K562 (cell line): ENCODE measurements at regions not wholly inside any gene's neighbourhood (a gene's known extent, or its start where the extent isn't known, plus 50 kb on each side); places are given as distances from the start of the nearest gene placed in this dataset.

Experiments
- ATAC-seq: fragments of 200-7000 bp; cut with Tn5 transposase; 3 replicates; pipeline ENCODE4 v1.9.1; 2020; ENCODE audit warnings: moderate library complexity
- BruUV-seq: library from RNA; stranded (reverse); fragments of 400-500 nt; replicated peaks from 2 replicates; lab custom pipeline; 2021; lab: Mats Ljungman, UMichigan
- CTCF ChIA-PET: fragments of 300-600 bp; formaldehyde crosslinking; extraction: SDS; loops from one replicate; lab custom pipeline; 2021; ENCODE audit warnings: low intra/inter-chr PET ratio; lab: Yijun Ruan, JAX
- POLR2A ChIA-PET: fragments of 300-600, 350-650 bp; sonication (Branson Sonifier 250); formaldehyde crosslinking; extraction: SDS; loops from one replicate; lab custom pipeline; 2021; ENCODE audit warnings: antibody characterized with exemption, inconsistent platforms; lab: Yijun Ruan, JAX
- DNase-seq, 4 experiments: peaks; one replicate each; pipeline versions ENCODE4 v3.0.0 to v3.0.0-alpha.2; 2011 to 2018; ENCODE audit warnings: low spot score in 3 of 4, mixed read lengths in 3 of 4; ENCODE audit errors: extremely low read depth in 1 of 4
- FAIRE-seq: peaks from 2 replicates; lab custom pipeline; 2011; peaks lifted over from hg19 to GRCh38; lab: Jason Lieb, UNC
- H2AFZ ChIP-seq: 2 replicates; pipeline ENCODE4 v1.6.0; 2011; ENCODE audit warnings: low read depth, low read length, control low read depth, inconsistent platforms
- H3K27ac ChIP-seq: fragments of 200-600 bp; 3 replicates; pipeline ENCODE4 v1.8.0; 2011; ENCODE audit warnings: low read depth, mild to moderate bottlenecking, control low read depth, inconsistent platforms, low read length, moderate library complexity, mixed read lengths; ENCODE audit errors: extremely low read depth
- H3K27me3 ChIP-seq, 2 experiments: fragments of 300-600 bp in 1 of 2; 2 replicates in 1 of 2; 3 replicates in 1 of 2; pipeline versions ENCODE4 v1.6.0 to v1.8.0; 2011; ENCODE audit warnings: inconsistent platforms in 2 of 2, low read length in 2 of 2, mild to moderate bottlenecking in 1 of 2, mixed read lengths in 1 of 2, moderate library complexity in 1 of 2; ENCODE audit not compliant: control insufficient read depth in 2 of 2, insufficient read depth in 2 of 2
- H3K36me3 ChIP-seq: fragments of 300-600 bp; 3 replicates; pipeline ENCODE4 v1.8.0; 2011; ENCODE audit warnings: mild to moderate bottlenecking, low read length, inconsistent platforms; ENCODE audit not compliant: control insufficient read depth, insufficient read depth
- H3K4me1 ChIP-seq, 2 experiments: fragments of 200-600 bp in 1 of 2; replicated peaks in 1 of 2; 2 replicates in 1 of 2; 3 replicates in 1 of 2; pipeline versions ENCODE4 v1.5.1 to v1.8.0; 2011; ENCODE audit warnings: inconsistent platforms in 2 of 2, low read length in 2 of 2, mild to moderate bottlenecking in 1 of 2, mixed read lengths in 1 of 2, moderate library complexity in 1 of 2; ENCODE audit not compliant: control insufficient read depth in 2 of 2, insufficient read depth in 2 of 2
- H3K4me2 ChIP-seq: 2 replicates; pipeline ENCODE4 v1.6.1; 2011; ENCODE audit warnings: low read length, control low read depth, inconsistent platforms, mixed read lengths; ENCODE audit not compliant: insufficient read depth
- H3K4me3 ChIP-seq: fragments of 200-600 bp; sonication (generic), shearing (Covaris generic); 2 replicates; pipeline ENCODE4 v1.5.1; 2016; ENCODE audit warnings: control low read depth, inconsistent platforms
- H3K79me2 ChIP-seq: fragments of 200-600 bp; 3 replicates; pipeline ENCODE4 v1.8.0; 2011; ENCODE audit warnings: low read length, inconsistent platforms; ENCODE audit not compliant: control insufficient read depth, insufficient read depth
- H3K9ac ChIP-seq, 2 experiments: 2 replicates each; pipeline versions ENCODE4 v1.6.0 to v1.6.1; 2011; ENCODE audit warnings: low read depth in 2 of 2, low read length in 2 of 2, control low read depth in 1 of 2, inconsistent platforms in 1 of 2, mild to moderate bottlenecking in 1 of 2, mixed read lengths in 1 of 2; ENCODE audit not compliant: insufficient read depth in 1 of 2
- H3K9me1 ChIP-seq: one replicate; pipeline ENCODE4 v1.6.0; 2011; ENCODE audit warnings: inconsistent platforms, mild to moderate bottlenecking, low read length, moderate library complexity; ENCODE audit not compliant: control insufficient read depth, insufficient read depth
- H3K9me3 ChIP-seq: replicated peaks from 2 replicates; pipeline ENCODE4 v1.5.1; 2011; ENCODE audit warnings: low read depth, low read length, inconsistent platforms; ENCODE audit not compliant: control insufficient read depth, insufficient read depth
- H4K20me1 ChIP-seq: replicated peaks from 2 replicates; pipeline ENCODE4 v1.6.1; 2011; ENCODE audit warnings: low read length, inconsistent platforms, mixed read lengths; ENCODE audit not compliant: control insufficient read depth, insufficient read depth
- ATF1 ChIP-seq, 2 experiments: fragments of 450-650 bp in 1 of 2; IDR thresholded peaks; 2 replicates each; pipeline ENCODE4 v1.6.1; 2016; ENCODE audit warnings: missing compliant biosample characterization in 1 of 2, missing genetic modification characterization in 1 of 2
- CTBP1 ChIP-seq: fragments of 450-650 bp; IDR thresholded peaks from 2 replicates; pipeline ENCODE4 v1.6.1; 2016; ENCODE audit warnings: borderline replicate concordance
- HDAC1 ChIP-seq, 2 experiments: fragments of 450-650 bp; IDR thresholded peaks; 2 replicates each; pipeline ENCODE4 v1.6.1; 2016 to 2017; ENCODE audit warnings: inconsistent platforms in 1 of 2, mild to moderate bottlenecking in 1 of 2, moderate library complexity in 1 of 2
- HOXB6 ChIP-seq: fragments of 250-450 bp; sonication (Bioruptor Pico); IDR thresholded peaks from 2 replicates; pipeline ENCODE4 v1.5.1; 2022; ENCODE audit warnings: mild to moderate bottlenecking, borderline replicate concordance
- MEF2D ChIP-seq: conservative IDR thresholded peaks from 2 replicates; pipeline ENCODE4 v1.6.1; 2016; ENCODE audit warnings: low read depth, missing genetic modification characterization, missing compliant biosample characterization
- NFRKB ChIP-seq: fragments of 450-650 bp; IDR thresholded peaks from 2 replicates; pipeline ENCODE4 v1.6.1; 2016; ENCODE audit warnings: low read depth
- NR0B1 ChIP-seq: fragments of 450-650 bp; IDR thresholded peaks from one replicate; pipeline ENCODE4 v1.6.1; 2018; ENCODE audit warnings: mild to moderate bottlenecking, moderate library complexity; ENCODE audit not compliant: partially characterized antibody
- POLR2A ChIP-seq: fragments of 450-650 bp; conservative IDR thresholded peaks from 2 replicates; pipeline ENCODE4 v1.6.1; 2016
- PTTG1 ChIP-seq: fragments of 450-650 bp; IDR thresholded peaks from 2 replicates; pipeline ENCODE4 v1.6.1; 2016; ENCODE audit warnings: low read depth, mild to moderate bottlenecking, missing genetic modification characterization, missing compliant biosample characterization
- RFX1 ChIP-seq: fragments of 450-650 bp; IDR thresholded peaks from 2 replicates; pipeline ENCODE4 v1.6.1; 2016; ENCODE audit warnings: mild to moderate bottlenecking, moderate library complexity
- SMAD2 ChIP-seq: fragments of 150-350 bp; IDR thresholded peaks from 2 replicates; pipeline ENCODE4 v1.6.1; 2014; ENCODE audit warnings: low read depth, mild to moderate bottlenecking, low read length
- SPI1 ChIP-seq: IDR thresholded peaks from 2 replicates; pipeline ENCODE4 v1.6.1; 2011; ENCODE audit warnings: low read depth, low read length, control low read depth, borderline replicate concordance
- TFAP4 ChIP-seq: sonication (generic); formaldehyde crosslinking; IDR thresholded peaks from 2 replicates; pipeline ENCODE4 v1.8.0; 2022; ENCODE audit warnings: missing genetic modification reagents, mild to moderate bottlenecking, moderate library complexity, borderline replicate concordance
- THAP7 ChIP-seq: fragments of 250-450 bp; sonication (Bioruptor Pico); IDR thresholded peaks from 2 replicates; pipeline ENCODE4 v1.5.0; 2021
- ZNF589 ChIP-seq: fragments of 200-800 bp; sonication (Bioruptor generic); IDR thresholded peaks from 2 replicates; pipeline ENCODE4 v1.6.1; 2016; ENCODE audit warnings: low read depth, missing genetic modification characterization, missing compliant biosample characterization
- ZNF696 ChIP-seq: fragments of 250-450 bp; sonication (Bioruptor Pico); conservative IDR thresholded peaks from 2 replicates; pipeline ENCODE4 v1.4.0; 2020; ENCODE audit warnings: mild to moderate bottlenecking, moderate library complexity
- ZNF707 ChIP-seq: fragments of 250-450 bp; sonication (Bioruptor Pico); conservative IDR thresholded peaks from 2 replicates; pipeline ENCODE4 v1.8.0; 2022; ENCODE audit warnings: inconsistent platforms, mild to moderate bottlenecking, moderate library complexity
- WGBS: fragments of 100-300 bp; shearing (Covaris generic); methylation state at CpG from one replicate; pipeline ENCODE4 v1.1.6; 2016; ENCODE audit warnings: low coverage, mixed read lengths; ENCODE audit not compliant: insufficient coverage; ENCODE audit errors: missing lambda C conversion rate; 5-methylcytosine and 5-hydroxymethylcytosine counted together
- in situ Hi-C: fragments of 300-500 bp; cut with MboI; formaldehyde crosslinking; loops from 4 replicates; pipeline ENCODE4 v1.15.0; 2018; ENCODE audit warnings: inconsistent platforms, mixed read lengths
- intact Hi-C: fragments of 100-400 bp; cut with micrococcal nuclease; formaldehyde crosslinking; loops from 2 replicates; pipeline ENCODE4 v1.14.2; 2022

GRCh38 chr2:40823478-40823877 lies 371.6 kb upstream of the SLC8A1 start:
- H3K4me1 ChIP-seq: no peaks in the 10 kb centered on the region
- CTCF ChIA-PET: no interaction called here
- POLR2A ChIA-PET: no interaction called here
- H3K9ac ChIP-seq: no peak overlapping the region
- H3K4me3 ChIP-seq: no peak overlapping the region
- no peak overlapping the region for H3K4me2 ChIP-seq
- 0 out of 2 replicates have a peak, but pooled peaks cover 1% of the 10 kb centered on the region for H3K9me3 ChIP-seq
- no peak overlapping the region for H3K27ac ChIP-seq
- ATAC-seq (no peak), FAIRE-seq (no peak), DNase-seq (no peak)
- 2% methylated on average over 3 of the region's 3 CpGs for WGBS
- no peak overlapping the region for H2AFZ ChIP-seq
- intact Hi-C loops: no loop called here
- H3K36me3 ChIP-seq: no peaks in the 10 kb centered on the region
- no peaks in the 10 kb centered on the region for H4K20me1 ChIP-seq
- H3K79me2 ChIP-seq: no peaks in the 10 kb centered on the region
- TF ChIP-seq HOXB6 (CRISPR knock-in tag) (no peak), ZNF589 (no peak), NFRKB (no peak), PTTG1 (tag) (no peak), THAP7 (no peak), RFX1 (no peak)
- TF ChIP-seq, all 486 proteins: peak for 0
- no TSS peak for BruUV-seq
- in situ Hi-C loops: no loop called here
- Histone ChIP-seq H3K27me3 (no peaks in the 10 kb centered on the region), H3K9me1 (no peaks in the 10 kb centered on the region)

- no peak for FAIRE-seq
- TF ChIP-seq SMAD2 (no peak), ATF1 (CRISPR knock-in tag; IDR thresholded peaks at IDR 0.05) (no peak), ATF1 (tag; IDR thresholded peaks at IDR 0.05) (no peak), NR0B1 (no peak), HDAC1 (IDR thresholded peaks at IDR 0.05) (no peak), ZNF707 (no peak), ZNF696 (no peak), MEF2D (no peak), POLR2A (no peak), TFAP4 (CRISPR knock-in tag) (no peak), SPI1 (no peak), CTBP1 (no peak)
Measured at GRCh38 chr2:40824278-40824677, 372.4 kb upstream of the SLC8A1 start.

More at GRCh38 chr2:40824278-40824677, 372.4 kb upstream of the SLC8A1 start:
- ChIA-PET POLR2A (no interaction called here), CTCF (no interaction called here)
- H3K27ac ChIP-seq: no peak overlapping the region
- 4% methylated on average over 5 of the region's 5 CpGs for WGBS
- in situ Hi-C loops: no loop called here
- H3K9me3 ChIP-seq: no peaks in the 10 kb centered on the region
- ATAC-seq (no peak), DNase-seq (no peak)
- H3K79me2 ChIP-seq: no peaks in the 10 kb centered on the region
- no peak overlapping the region for H3K4me3 ChIP-seq
- H3K27me3 ChIP-seq: no peaks in the 10 kb centered on the region
- BruUV-seq: no TSS peak
- H3K4me2 ChIP-seq: no peak overlapping the region
- no peak overlapping the region for H2AFZ ChIP-seq
- H3K4me1 ChIP-seq: no peaks in the 10 kb centered on the region
- intact Hi-C loops: no loop called here
- no peaks in the 10 kb centered on the region for H3K9me1 ChIP-seq
- no peak overlapping the region for H3K9ac ChIP-seq
- H3K36me3 ChIP-seq: no peaks in the 10 kb centered on the region
- no peaks in the 10 kb centered on the region for H4K20me1 ChIP-seq
